Pulmonary artery endothelial cell (primary cell): ENCODE measurements at regions not wholly inside any gene's neighbourhood (a gene's known extent, or its start where the extent isn't known, plus 50 kb on each side); places are given as distances from the start of the nearest gene placed in this dataset.
A peak's percentile ranks its signal among the peaks of the same experiment; 100 is the strongest.

Source experiments
- DNase-seq: peaks from one replicate; pipeline ENCODE4 v3.0.0-alpha.2; 2011; ENCODE audit warnings: low read depth, low spot score

GRCh38 chr12:107549651-107550480 lies 135.7 kb upstream of the PWP1 start:
- DNase-seq = no peak

- no peak for DNase-seq
Observed at GRCh38 chr12:107551434-107551833, 134.2 kb upstream of the PWP1 start.

DNA sequence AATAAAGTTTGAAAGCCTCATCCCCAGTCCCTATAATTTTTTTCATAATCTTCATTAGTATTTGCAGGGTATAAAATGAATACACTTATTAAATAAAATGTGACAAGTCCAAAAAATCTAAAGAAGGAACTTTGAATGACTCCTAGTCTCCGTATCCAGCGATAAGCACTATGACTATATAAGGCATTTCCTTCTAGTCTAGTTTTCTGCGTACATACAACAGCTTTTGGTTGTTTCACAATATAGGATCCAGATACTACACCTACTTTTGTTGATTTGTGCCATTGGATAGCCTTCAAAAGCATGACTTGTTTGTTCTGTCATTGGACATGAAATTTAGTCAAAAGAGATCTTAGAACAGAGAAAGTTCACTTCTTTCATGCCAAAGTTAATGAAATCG lies 133.3 kb upstream of the PWP1 start:
- no peak for DNase-seq

GRCh38 chr12:107553211-107553765 lies 132.3 kb upstream of the PWP1 start:
- DNase-seq = no peak

DNA sequence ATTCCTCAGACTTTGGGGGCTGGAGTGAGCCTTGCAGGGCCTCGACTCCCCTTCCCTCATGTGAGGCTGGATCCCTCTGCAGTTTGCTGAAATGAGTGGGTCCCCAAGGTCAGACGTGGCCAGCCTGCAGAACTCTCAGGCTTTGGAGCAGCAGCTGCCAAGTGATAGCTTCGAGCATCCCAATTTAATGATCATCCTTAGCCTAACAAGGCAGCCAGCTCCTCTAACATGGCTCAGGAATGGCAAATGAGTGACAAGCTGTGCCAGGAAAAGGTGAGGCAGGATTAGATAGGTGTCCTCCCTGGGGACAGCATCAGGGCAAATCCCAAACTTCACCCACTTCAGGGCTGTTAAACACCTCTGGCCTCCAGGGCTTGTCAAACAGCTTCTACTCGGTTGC lies 130.7 kb upstream of the PWP1 start:
- no peak for DNase-seq

DNA sequence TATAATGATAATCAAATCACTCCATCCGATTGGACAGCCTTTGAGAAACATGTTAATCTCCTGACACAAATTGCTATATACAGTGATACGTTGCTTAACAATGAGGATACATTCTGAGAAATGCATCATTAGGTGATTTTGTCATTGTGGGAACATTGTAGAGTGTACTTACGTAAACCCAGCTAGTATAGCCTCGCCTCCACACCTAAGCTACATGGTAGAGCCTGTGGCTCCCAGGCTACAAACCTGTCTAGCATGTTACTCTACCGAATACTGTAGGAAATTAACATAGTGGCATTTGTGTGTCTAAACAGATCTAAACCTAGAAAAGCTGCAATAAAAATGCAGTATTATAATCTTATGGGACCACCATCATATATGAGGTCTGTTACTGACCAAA lies 128.6 kb upstream of the PWP1 start:
- DNase-seq = no peak

DNA sequence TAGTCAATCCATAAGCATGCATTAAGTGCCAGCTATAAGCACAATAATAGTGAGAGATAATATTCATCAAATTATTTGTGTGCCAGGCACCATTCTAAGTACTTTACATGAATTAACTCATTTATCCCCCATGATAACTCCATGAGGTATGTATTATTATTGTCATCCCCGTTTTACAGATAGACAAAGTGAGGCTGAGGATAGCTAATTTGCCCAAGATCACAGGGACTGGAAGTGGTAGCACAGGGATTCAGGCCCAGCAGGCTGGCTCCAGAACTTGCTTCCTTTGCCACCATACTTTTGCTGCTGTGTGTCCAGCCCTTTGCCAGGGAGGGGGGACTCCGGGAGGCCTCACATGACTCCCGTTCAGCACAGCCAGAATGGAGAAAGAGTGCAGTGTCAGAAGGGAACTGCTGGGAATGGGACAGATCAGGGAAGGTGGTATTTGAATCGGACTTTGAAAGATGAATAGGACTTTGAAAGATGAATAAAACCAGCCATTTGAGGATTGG lies 128.0 kb upstream of the PWP1 start:
- DNase-seq = no peak

DNA sequence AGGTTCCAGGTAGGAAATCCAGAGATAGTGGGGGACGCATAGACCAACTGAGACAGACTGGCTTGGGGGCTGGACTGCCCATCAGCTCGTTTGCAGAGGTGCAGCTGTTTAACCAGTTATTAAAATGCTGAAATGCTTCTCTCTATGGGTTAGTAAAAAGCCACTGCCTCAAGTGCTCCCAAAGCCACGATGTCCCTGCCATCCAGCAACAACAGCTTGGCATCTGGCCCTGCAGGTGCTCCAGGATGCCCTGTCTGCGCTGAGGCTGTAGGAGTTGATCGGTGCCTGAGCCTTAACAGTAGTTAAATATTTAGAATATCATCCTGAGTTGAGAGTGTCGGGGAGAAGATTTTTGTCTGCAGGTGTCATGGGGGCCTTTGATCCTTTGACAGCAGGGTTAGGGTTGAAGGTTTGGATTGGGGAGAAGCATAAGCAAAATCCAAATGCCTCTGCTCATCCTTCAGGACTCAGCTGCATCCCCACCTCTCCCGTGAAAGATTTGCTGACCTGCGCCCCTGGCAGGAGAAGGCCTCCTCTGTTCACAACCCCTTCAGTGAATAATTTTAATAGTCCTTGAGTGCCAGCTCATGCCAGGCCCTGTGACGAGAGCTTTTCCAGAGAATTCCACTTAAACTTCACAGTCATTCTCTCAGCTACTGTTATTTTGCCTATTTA lies 127.3 kb upstream of the PWP1 start:
- no peak for DNase-seq

DNA sequence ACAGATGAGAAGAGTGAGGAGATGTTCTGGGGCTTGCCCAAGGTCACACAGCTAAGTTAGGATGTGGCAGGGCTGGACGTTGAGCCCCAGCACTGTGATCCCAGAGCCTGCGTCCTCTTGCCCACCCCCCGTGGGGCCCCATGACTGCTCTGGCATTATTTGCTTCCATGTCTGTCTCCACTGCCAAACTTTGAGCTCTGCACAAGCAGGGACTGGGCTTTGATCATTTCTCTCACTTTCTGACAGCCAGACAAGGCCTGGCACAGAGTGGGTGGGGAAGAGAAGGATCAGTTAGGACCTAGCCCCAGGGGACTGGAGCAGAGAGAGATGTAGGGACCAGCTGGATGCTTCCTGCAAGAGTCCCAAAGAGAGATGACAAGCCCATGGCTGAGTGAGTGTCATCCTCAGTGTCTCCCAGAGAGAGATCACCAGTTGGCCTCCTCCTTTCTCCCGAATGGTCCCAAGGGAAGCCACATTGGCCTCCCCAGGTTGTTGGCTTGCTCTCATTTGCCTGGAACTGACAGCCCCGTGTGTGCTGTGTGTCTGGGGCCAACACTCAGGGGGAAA lies 126.7 kb upstream of the PWP1 start:
- DNase-seq = no peak

DNA sequence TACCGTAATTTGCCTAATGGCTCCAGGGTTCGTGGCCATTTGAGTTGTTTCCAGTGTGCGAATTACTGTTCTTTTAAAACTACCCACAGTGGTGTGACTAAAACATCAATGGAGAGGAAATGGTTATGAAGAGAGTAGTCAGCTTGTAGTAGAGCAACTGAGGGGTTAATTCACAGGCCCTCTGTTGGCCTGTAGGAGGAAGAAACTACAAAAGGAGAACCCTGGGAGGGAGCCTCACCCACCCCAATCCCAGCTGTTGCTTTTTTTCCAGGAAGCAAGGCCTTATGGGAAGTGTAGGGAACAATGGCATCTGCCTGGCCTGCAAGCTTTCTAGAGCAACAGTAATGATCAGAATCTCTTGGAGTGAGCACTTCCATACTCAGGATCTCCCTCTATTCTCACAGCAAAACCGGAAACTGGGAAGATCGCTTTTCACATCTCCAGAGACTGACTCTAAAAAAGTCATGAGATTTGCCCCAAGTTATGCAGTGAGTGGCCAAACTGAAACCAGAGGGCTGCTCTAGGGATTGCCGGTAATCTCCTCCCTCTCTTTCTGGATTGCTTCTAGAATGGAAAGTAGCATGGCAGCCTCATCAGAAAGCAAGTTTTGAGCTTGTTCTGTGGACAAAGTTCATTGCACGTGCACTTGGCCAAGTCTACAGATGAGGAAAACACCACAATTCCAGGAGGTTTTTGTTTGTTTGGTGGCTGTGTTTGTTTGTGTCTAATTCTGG lies 125.3 kb upstream of the PWP1 start:
- no peak for DNase-seq

GRCh38 chr12:107560899-107561285 lies 124.7 kb upstream of the PWP1 start:
- DNase-seq = no peak

DNA sequence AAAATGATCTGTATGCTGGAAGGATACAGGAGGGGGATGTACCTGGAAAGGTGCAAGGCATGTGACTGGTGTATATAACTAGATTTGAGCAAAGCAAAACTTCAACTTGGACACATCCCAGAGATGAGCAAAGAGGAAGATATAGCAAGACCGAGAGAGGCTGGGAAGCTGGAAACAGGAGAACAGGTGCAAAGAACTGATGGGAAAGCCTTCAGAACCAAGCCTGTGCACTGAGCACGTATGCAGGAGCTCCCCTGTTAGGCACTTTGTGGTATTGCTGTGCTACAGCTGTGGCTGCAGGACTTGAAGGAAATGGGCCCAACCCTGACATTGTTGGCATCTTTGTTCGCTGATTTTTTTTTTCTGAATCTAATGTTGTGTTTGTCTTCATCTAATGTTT lies 120.7 kb upstream of the PWP1 start:
- DNase-seq = no peak

DNA sequence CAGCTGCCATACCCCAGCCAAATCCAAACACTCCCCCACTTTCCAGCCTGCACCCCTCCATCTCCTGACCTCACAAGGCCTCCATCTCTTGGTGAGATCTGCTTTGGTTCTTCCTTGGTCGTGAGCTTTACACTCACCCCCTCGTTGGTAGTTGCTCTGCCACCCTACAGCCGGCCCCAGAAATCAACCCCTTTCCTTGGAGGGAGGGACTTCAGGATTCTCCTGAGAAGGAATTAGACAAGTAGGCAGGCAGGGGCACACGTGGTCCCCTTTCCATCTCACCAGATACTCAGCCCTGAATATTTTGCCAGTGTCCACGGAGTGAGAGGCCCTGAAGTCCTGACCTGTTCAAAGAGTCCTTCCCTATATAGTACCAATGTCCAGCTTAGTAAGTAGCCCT lies 120.0 kb upstream of the PWP1 start:
- no peak for DNase-seq

- DNase-seq = no peak
Observed at GRCh38 chr12:107567876-107568619, 117.6 kb upstream of the PWP1 start.

GRCh38 chr12:107568718-107569117 lies 116.9 kb upstream of the PWP1 start:
- DNase-seq = no peak

DNA sequence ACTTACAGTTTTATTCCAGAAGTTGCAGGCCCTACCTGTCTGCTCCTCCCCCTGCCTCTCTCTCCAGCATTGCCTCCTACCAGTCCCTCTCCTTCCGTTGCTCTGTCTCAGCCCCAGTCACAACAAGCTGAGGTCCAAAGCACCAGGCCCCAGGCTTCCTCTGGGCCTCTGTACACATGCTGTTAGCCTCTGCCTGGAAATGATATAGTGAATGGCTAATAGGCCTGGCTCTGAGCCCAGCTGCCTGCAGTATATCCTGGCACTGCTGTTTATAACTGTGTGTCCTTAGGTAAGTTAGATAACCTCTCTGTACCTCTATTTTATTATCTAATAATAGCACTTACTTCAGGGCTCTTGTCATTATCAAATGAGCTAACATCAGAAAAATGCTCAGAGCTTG lies 114.9 kb upstream of the PWP1 start:
- peak; percentile 78 for DNase-seq

DNA sequence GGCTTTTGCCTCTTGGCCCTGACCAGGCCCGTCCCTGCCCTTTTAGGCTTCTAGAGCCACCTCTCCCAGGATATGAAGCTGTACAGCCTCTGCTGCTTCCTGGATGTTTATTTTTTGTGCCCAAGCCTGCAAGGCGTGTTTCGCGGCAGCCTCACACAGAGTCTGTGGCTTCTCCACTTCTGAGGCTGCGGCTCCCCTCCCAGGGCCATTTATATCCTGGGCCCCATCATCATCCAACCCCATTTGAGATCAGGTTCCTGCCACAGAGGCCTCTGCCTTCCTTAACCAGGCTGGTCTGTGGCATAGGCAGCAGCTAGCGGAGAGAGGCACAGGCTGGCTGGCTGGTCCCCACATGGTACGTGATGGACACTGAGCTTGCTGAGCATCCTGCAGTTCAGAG lies 114.1 kb upstream of the PWP1 start:
- no peak for DNase-seq

- no peak for DNase-seq
Observed at GRCh38 chr12:107574691-107575090, 110.9 kb upstream of the PWP1 start.

DNA sequence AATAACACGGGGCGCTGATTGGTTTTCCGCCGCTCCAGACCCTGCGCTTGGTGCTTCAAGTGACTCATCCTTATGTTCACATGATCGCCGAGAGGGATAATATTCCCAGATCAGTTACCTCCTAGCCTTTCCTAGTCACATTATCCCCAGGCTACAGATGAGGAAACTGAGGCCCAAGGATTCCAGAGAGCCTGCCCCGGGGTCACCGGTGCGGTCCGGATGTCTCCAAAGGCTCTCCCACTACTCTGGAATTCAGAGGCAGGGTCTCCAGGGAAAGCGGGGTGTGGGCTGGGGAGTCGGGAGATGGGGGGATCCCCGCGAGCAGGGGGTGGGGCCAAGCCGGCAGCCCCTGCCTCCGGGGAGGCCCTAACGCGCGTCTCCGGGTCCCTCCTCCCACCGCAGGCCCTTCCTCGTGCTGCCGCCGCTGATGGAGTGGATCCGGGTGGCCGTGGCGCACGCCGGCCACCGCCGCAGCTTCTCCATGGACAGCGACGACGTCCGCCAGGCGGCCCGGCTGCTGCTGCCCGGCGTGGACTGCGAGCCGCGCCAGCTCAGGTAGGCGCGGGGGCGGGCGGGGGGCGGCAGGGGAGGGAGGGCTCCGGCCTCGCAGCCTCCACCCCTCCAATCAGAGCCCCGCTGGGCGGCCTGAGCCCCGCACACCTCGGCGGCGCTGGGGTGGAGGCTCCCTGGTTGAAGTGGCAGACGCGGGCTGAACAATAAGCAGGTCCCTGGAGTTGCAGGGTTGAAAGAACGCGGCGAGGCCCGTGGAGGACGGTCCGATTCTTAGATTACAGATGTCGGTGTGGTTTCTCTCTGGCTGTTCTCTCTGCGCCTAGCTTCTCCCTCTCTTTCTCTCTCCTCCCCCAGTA lies 104.6 kb upstream of the PWP1 start:
- DNase-seq = no peak

DNA sequence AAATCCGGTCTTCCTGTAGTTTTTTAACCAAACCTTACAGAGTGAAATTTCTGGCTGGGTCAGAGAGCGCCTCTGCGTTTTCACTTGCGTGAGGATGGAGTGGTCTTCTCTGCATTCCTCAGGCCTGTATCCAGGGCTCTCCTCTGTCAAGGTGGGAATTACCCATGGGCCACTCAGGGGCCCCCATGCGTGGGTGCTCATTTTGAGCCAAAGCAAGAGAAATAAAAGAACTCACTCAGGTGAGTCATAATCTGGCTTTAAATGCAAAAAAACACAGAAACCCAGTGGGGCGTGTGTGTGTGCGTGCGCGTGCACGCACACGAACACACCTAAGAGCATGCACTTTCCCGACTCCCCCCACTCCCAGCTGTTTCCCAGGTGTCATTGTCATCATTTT lies 104.0 kb upstream of the PWP1 start:
- DNase-seq = no peak
